IMR-90 (cell line): ENCODE measurements at regions not wholly inside any gene's neighbourhood (a gene's known extent, or its start where the extent isn't known, plus 50 kb on each side); places are given as distances from the start of the nearest gene placed in this dataset.

ENCODE experiments used
- ATAC-seq: fragments of 200-7000 bp; cut with Tn5 transposase; 2 replicates; pipeline ENCODE4 v1.9.1; 2020; ENCODE audit warnings: low read depth, mild to moderate bottlenecking, moderate library complexity
- BruUV-seq: library from RNA; stranded (reverse); fragments of 400-500 nt; replicated peaks from 2 replicates; lab custom pipeline; 2021; lab: Mats Ljungman, UMichigan
- CTCF ChIA-PET: fragments of 300-600 bp; formaldehyde crosslinking; extraction: SDS; loops from one replicate; lab custom pipeline; 2021; ENCODE audit warnings: antibody characterized with exemption; lab: Yijun Ruan, JAX
- POLR2A ChIA-PET: fragments of 300-600 bp; sonication (Branson Sonifier 250); formaldehyde crosslinking; loops from one replicate; lab custom pipeline; 2022; ENCODE audit warnings: antibody characterized with exemption; ENCODE audit not compliant: unreplicated experiment; lab: Charles Lee
- DNase-seq: peaks from one replicate; pipeline ENCODE4 v3.0.0; 2013
- H2AFZ ChIP-seq: replicated peaks from 2 replicates; pipeline ENCODE3; 2013; ENCODE audit warnings: low read length, mild to moderate bottlenecking; ENCODE audit not compliant: poor library complexity
- H2AK5ac ChIP-seq: 2 replicates; pipeline ENCODE4 v1.6.1; 2013; ENCODE audit warnings: low read depth, low read length, inconsistent platforms
- H2AK9ac ChIP-seq: replicated peaks from 2 replicates; pipeline ENCODE3; 2013; ENCODE audit warnings: mild to moderate bottlenecking, low read depth, low read length, moderate library complexity; ENCODE audit not compliant: poor library complexity
- H2BK120ac ChIP-seq: 2 replicates; pipeline ENCODE4 v1.6.1; 2013; ENCODE audit warnings: low read depth, low read length, inconsistent platforms
- H2BK15ac ChIP-seq: 3 replicates; pipeline ENCODE4 v1.6.1; 2013; ENCODE audit warnings: low read depth, low read length, inconsistent platforms
- H2BK20ac ChIP-seq: 2 replicates; pipeline ENCODE4 v1.6.1; 2013; ENCODE audit warnings: low read depth, mild to moderate bottlenecking, inconsistent platforms, low read length, moderate library complexity
- H2BK5ac ChIP-seq: 2 replicates; pipeline ENCODE4 v1.6.1; 2013; ENCODE audit warnings: mild to moderate bottlenecking, low read depth, low read length, inconsistent platforms; ENCODE audit not compliant: poor library complexity, severe bottlenecking
- H3K14ac ChIP-seq: replicated peaks from 2 replicates; pipeline ENCODE4 v1.6.1; 2013; ENCODE audit warnings: low read depth, low read length, inconsistent platforms
- H3K18ac ChIP-seq: 2 replicates; pipeline ENCODE4 v1.6.1; 2013; ENCODE audit warnings: low read depth, low read length, control low read depth
- H3K23ac ChIP-seq: 2 replicates; pipeline ENCODE4 v1.6.1; 2013; ENCODE audit warnings: low read depth, low read length, inconsistent platforms
- H3K27ac ChIP-seq: 2 replicates; pipeline ENCODE4 v1.5.1; 2013; ENCODE audit warnings: mild to moderate bottlenecking, control low read depth, low read length; ENCODE audit not compliant: insufficient read depth
- H3K27me3 ChIP-seq: 2 replicates; pipeline ENCODE4 v1.6.1; 2013; ENCODE audit warnings: low read length; ENCODE audit not compliant: control insufficient read depth, insufficient read depth
- H3K36me3 ChIP-seq: 2 replicates; pipeline ENCODE4 v1.6.1; 2013; ENCODE audit warnings: low read length, mixed read lengths; ENCODE audit not compliant: control insufficient read depth, insufficient read depth
- H3K4ac ChIP-seq: 2 replicates; pipeline ENCODE4 v1.6.1; 2013; ENCODE audit warnings: low read depth, low read length, inconsistent platforms
- H3K4me1 ChIP-seq: 2 replicates; pipeline ENCODE4 v1.6.1; 2013; ENCODE audit warnings: low read length, mixed read lengths; ENCODE audit not compliant: control insufficient read depth, insufficient read depth
- H3K4me2 ChIP-seq: 2 replicates; pipeline ENCODE4 v1.6.1; 2013; ENCODE audit warnings: low read depth, mild to moderate bottlenecking, control low read depth, low read length, moderate library complexity
- H3K4me3 ChIP-seq: 2 replicates; pipeline ENCODE4 v1.5.1; 2013; ENCODE audit warnings: low read depth, mild to moderate bottlenecking, control low read depth, low read length, moderate library complexity; ENCODE audit not compliant: insufficient read depth
- H3K56ac ChIP-seq: 2 replicates; pipeline ENCODE4 v1.6.1; 2013; ENCODE audit warnings: low read length, inconsistent platforms; ENCODE audit not compliant: insufficient read depth; ENCODE audit errors: extremely low read depth
- H3K79me1 ChIP-seq, 2 experiments: 2 replicates each; pipeline ENCODE4 v1.6.1; 2013; ENCODE audit warnings: low read length in 2 of 2, inconsistent platforms in 1 of 2, low read depth in 1 of 2
- H3K9ac ChIP-seq: 2 replicates; pipeline ENCODE4 v1.6.1; 2013; ENCODE audit warnings: low read depth, low read length, control low read depth
- H3K9me1 ChIP-seq: 2 replicates; pipeline ENCODE4 v1.6.1; 2013; ENCODE audit warnings: low read length, inconsistent platforms; ENCODE audit not compliant: insufficient read depth
- H3K9me3 ChIP-seq: 2 replicates; pipeline ENCODE4 v1.6.1; 2013; ENCODE audit warnings: low read length; ENCODE audit not compliant: control insufficient read depth, insufficient read depth
- H4K20me1 ChIP-seq: 2 replicates; pipeline ENCODE4 v1.6.1; 2013; ENCODE audit warnings: low read length, inconsistent platforms; ENCODE audit not compliant: insufficient read depth
- H4K5ac ChIP-seq: 2 replicates; pipeline ENCODE4 v1.6.1; 2013; ENCODE audit warnings: mild to moderate bottlenecking, low read depth, low read length, control low read depth
- H4K8ac ChIP-seq, 2 experiments: 2 replicates each; pipeline ENCODE4 v1.6.1; 2013; ENCODE audit warnings: low read depth in 2 of 2, low read length in 2 of 2, control low read depth in 1 of 2, inconsistent platforms in 1 of 2
- H4K91ac ChIP-seq: 2 replicates; pipeline ENCODE4 v1.6.1; 2013; ENCODE audit warnings: low read depth, low read length, inconsistent platforms; ENCODE audit not compliant: insufficient read depth
- BHLHE40 ChIP-seq: fragments of 150-350 bp; IDR thresholded peaks from 2 replicates; pipeline ENCODE4 v1.6.1; 2016; ENCODE audit warnings: mild to moderate bottlenecking, low read depth, low read length
- CEBPB ChIP-seq: IDR thresholded peaks from 2 replicates; pipeline ENCODE4 v1.6.1; 2012; ENCODE audit warnings: low read depth, low read length, improper control_type of control experiment
- CHD1 ChIP-seq: IDR thresholded peaks from 2 replicates; pipeline ENCODE4 v1.6.1; 2012; ENCODE audit warnings: low read depth, low read length, improper control_type of control experiment
- FOS ChIP-seq: fragments of 150-350 bp; IDR thresholded peaks from 2 replicates; pipeline ENCODE4 v1.6.1; 2016; ENCODE audit warnings: low read depth, low read length
- MAFK ChIP-seq: IDR thresholded peaks from 2 replicates; pipeline ENCODE4 v1.6.1; 2012; ENCODE audit warnings: low read depth, low read length, improper control_type of control experiment
- MAZ ChIP-seq: IDR thresholded peaks from 2 replicates; pipeline ENCODE4 v1.6.1; 2012; ENCODE audit warnings: low read depth, mild to moderate bottlenecking, low read length, improper control_type of control experiment, moderate library complexity, borderline replicate concordance
- MXI1 ChIP-seq: IDR thresholded peaks from 2 replicates; pipeline ENCODE4 v1.6.1; 2012; ENCODE audit warnings: low read depth, mild to moderate bottlenecking, low read length, moderate library complexity, borderline replicate concordance
- NFE2L2 ChIP-seq: fragments of 150-350 bp; IDR thresholded peaks from 2 replicates; pipeline ENCODE4 v1.6.1; 2016; ENCODE audit warnings: low read depth, mild to moderate bottlenecking, low read length
- POLR2A ChIP-seq: IDR thresholded peaks from 2 replicates; pipeline ENCODE4 v1.6.1; 2012; ENCODE audit warnings: mild to moderate bottlenecking, low read depth, low read length
- RCOR1 ChIP-seq: IDR thresholded peaks from 2 replicates; pipeline ENCODE4 v1.6.1; 2012; ENCODE audit warnings: mild to moderate bottlenecking, low read length, improper control_type of control experiment; ENCODE audit not compliant: insufficient replicate concordance
- RFX5 ChIP-seq: IDR thresholded peaks from 2 replicates; pipeline ENCODE4 v1.8.0; 2012; ENCODE audit warnings: low read depth, mild to moderate bottlenecking, low read length, moderate library complexity
- SMC3 ChIP-seq: fragments of 150-350 bp; IDR thresholded peaks from 2 replicates; pipeline ENCODE4 v1.6.1; 2016; ENCODE audit warnings: low read depth, mild to moderate bottlenecking, antibody characterized with exemption, low read length, moderate library complexity
- WGBS, 2 experiments: methylation state at CpG; one replicate each; pipeline versions ENCODE4 v1.1.5 to v1.1.7; 2013; ENCODE audit warnings: missing lambda C conversion rate in 2 of 2; ENCODE audit not compliant: insufficient read length in 1 of 2; ENCODE audit errors: extremely low coverage in 2 of 2; 5-methylcytosine and 5-hydroxymethylcytosine counted together
- dilution Hi-C: fragments of 300-500 bp; cut with HindIII; formaldehyde crosslinking; loops from one replicate; pipeline ENCODE4 v1.14.3; 2018; ENCODE audit warnings: low sequenced_read_pairs; ENCODE audit not compliant: unreplicated experiment
- in situ Hi-C: fragments of 300-500 bp; cut with MboI; formaldehyde crosslinking; loops from 3 replicates; pipeline ENCODE4 v1.14.3; 2019; ENCODE audit warnings: low sequenced_read_pairs, inconsistent platforms, mixed read lengths
- intact Hi-C: fragments of 100-400 bp; cut with micrococcal nuclease; formaldehyde crosslinking; loops from 2 replicates; pipeline ENCODE4 v1.10.0; 2022
- TF ChIP-seq, protein P1 (sequence below): conservative IDR thresholded peaks from 2 replicates; pipeline ENCODE4 v1.5.1; 2012; ENCODE audit warnings: mild to moderate bottlenecking, low read depth, low read length, improper control_type of control experiment
- TF ChIP-seq, protein P2 (sequence below): fragments of 150-350 bp; IDR thresholded peaks from 2 replicates; pipeline ENCODE4 v1.6.1; 2017; ENCODE audit warnings: mild to moderate bottlenecking, antibody characterized with exemption, low read length, low read depth

DNA sequence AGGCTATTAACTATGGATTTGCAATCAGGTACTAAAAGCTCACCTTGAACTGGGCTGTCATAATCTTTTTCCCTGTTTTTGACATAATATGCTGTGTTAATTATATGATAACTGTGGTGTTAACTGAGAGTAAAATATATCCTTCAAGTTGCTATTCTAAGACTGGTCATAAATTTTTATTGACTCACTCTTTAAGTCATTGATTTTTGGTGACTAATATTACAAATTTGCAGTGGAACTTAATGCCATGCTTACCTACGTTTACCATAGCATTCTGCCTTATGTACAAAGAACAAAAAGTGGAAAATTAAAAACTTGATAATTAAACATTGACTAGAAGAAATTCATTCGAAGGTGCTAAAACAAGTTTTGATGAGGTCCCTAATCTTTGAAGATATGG is 872.4 kb downstream of the BRINP3 start:
- Histone ChIP-seq H2BK20ac (no peak overlapping the region), H3K23ac (no peak overlapping the region), H4K8ac (no peak overlapping the region), H3K4ac (no peak overlapping the region), H3K14ac (no peak overlapping the region), H3K56ac (no peak overlapping the region), H3K18ac (no peak overlapping the region), H3K4me1 (no peaks in the 10 kb centered on the region), H4K20me1 (no peaks in the 10 kb centered on the region), H2BK120ac (no peak overlapping the region), H2BK15ac (no peak overlapping the region), H3K9me1 (no peaks in the 10 kb centered on the region), H2AK9ac (no peak overlapping the region), H3K9me3 (no peaks in the 10 kb centered on the region), H3K4me3 (no peak overlapping the region), H3K9ac (no peak overlapping the region), H2BK5ac (no peak overlapping the region), H4K5ac (no peak overlapping the region), H4K91ac (no peak overlapping the region), H3K4me2 (no peak overlapping the region), H2AFZ (no peak overlapping the region), H3K27ac (no peak overlapping the region), H3K36me3 (no peaks in the 10 kb centered on the region), H3K79me1 (no peaks in the 10 kb centered on the region), H2AK5ac (no peak overlapping the region), H3K27me3 (no peaks in the 10 kb centered on the region)
- ChIA-PET CTCF (no interaction called here), POLR2A (no interaction called here)
- intact Hi-C loops = no loop called here
- no peak for TF ChIP-seq SMC3
- TF ChIP-seq BHLHE40 = no peak
- TF ChIP-seq, protein P1, sequence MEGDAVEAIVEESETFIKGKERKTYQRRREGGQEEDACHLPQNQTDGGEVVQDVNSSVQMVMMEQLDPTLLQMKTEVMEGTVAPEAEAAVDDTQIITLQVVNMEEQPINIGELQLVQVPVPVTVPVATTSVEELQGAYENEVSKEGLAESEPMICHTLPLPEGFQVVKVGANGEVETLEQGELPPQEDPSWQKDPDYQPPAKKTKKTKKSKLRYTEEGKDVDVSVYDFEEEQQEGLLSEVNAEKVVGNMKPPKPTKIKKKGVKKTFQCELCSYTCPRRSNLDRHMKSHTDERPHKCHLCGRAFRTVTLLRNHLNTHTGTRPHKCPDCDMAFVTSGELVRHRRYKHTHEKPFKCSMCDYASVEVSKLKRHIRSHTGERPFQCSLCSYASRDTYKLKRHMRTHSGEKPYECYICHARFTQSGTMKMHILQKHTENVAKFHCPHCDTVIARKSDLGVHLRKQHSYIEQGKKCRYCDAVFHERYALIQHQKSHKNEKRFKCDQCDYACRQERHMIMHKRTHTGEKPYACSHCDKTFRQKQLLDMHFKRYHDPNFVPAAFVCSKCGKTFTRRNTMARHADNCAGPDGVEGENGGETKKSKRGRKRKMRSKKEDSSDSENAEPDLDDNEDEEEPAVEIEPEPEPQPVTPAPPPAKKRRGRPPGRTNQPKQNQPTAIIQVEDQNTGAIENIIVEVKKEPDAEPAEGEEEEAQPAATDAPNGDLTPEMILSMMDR = no peak
- TF ChIP-seq CHD1 = no peak
- TF ChIP-seq NFE2L2 = no peak
- no peak for TF ChIP-seq MAZ
- TF ChIP-seq FOS = no peak
- no peak for TF ChIP-seq RFX5
- TF ChIP-seq, protein P2, sequence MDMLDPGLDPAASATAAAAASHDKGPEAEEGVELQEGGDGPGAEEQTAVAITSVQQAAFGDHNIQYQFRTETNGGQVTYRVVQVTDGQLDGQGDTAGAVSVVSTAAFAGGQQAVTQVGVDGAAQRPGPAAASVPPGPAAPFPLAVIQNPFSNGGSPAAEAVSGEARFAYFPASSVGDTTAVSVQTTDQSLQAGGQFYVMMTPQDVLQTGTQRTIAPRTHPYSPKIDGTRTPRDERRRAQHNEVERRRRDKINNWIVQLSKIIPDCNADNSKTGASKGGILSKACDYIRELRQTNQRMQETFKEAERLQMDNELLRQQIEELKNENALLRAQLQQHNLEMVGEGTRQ = no peak
- TF ChIP-seq MXI1 = no peak
- no peak for TF ChIP-seq POLR2A
- no peak for TF ChIP-seq RCOR1
- no peak for TF ChIP-seq CEBPB
- TF ChIP-seq MAFK = no peak
- no CpG with 5 or more reads among the region's 2 CpGs for WGBS, 2 experiments
- in situ Hi-C loops = no loop called here
- DNase-seq (no peak), ATAC-seq (no peak)
- no TSS peak for BruUV-seq
- dilution Hi-C loops = no loop called here
